ENCODE measurements at regions not wholly inside any gene's neighbourhood (a gene's known extent, or its start where the extent isn't known, plus 50 kb on each side); places are given as distances from the start of the nearest gene placed in this dataset.
"Not testable (repeated sequence)": the region's sequence is repeated elsewhere in the genome, so short reads cannot be mapped to it uniquely, and the experiment has no call there.

DNA sequence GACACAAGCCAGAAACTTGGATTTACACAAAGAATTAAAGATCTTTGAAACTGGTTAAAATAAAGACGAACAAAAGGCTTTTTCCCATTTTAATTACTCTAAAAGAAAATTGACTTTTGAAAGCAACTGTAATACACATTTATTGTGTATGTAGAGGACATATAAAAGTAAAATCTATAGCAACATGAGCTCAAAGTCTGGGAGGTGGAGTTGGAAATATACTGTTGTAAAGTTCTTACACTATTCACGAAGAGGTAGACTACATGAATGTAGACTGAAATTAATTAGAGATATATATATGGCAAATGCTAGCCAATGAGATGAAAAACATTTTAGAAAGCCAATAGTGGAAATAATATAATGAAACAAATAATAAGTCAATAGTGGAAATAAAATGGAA, 251.0 kb downstream of the AHR start:
- no peak overlapping the region for H3K27ac ChIP-seq

GRCh38 chr7:17552373-17552772, 253.9 kb downstream of the AHR start:
- H3K27ac ChIP-seq, result no peak overlapping the region
- no peak for DNase-seq (ENCODE audit: low read depth, low spot score)

More for the DNA sequence above, 251.0 kb downstream of the AHR start:
- DNase-seq (ENCODE audit: low read depth, low spot score), result no peak

DNA sequence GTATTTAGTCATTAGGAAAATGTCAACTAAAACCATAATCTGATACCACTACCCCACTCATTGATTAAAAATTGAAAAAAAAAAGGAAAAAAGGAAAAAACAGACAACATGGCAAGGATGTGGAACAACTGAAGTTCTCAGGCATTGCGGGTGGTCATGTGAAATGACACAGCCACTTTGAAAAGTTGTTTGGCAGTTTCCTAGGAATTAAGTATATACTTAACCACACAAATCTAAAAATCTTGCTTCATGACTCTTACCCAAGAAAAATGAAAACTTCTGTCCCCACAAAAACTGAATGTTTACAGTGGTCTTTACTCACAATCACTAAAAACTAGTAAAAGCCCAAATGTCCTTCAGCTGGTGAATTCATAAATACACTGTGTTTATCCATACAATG, 254.5 kb downstream of the AHR start:
- H3K27ac ChIP-seq, result no peak overlapping the region
- DNase-seq (ENCODE audit: low read depth, low spot score), result no peak

DNA sequence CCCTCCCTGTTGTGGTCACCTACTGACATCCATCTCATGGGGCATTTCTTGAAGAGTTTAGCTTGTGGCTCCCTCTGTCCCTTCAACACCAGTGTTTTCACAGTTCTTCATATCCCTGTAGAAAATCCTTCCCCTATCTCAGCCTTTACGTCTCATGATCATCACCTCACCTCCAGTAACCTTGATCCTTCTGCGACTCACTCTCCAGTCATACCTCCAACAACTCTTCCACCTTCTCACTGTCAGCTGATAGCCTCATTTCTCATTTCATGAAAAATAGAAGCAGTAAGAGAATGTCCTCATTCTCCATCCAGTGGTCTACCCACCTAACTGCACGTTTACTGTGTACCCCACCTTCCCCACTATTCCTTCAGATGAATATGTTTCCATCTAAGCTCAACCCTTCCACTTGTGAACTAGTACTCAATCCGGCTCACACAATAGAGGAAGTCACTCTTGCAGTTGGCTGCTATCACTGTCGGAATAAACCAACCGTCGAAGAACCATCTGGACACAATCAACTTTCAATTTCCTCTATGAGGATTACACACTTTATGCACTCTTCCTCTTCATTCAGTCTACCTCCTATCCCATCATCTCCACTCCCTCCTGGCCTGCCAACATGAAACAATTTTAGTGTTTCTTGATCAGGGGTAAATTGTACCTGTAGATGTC, 256.0 kb downstream of the AHR start:
- DNase-seq (ENCODE audit: low read depth, low spot score), result no peak

GRCh38 chr7:17556247-17556956, 257.9 kb downstream of the AHR start:
- peak overlapping the region; percentile 95 for H3K27ac ChIP-seq
- DNase-seq (ENCODE audit: low read depth, low spot score), result no peak

More for the DNA sequence above, 256.0 kb downstream of the AHR start:
- peak overlapping the region; percentile 21 for H3K27ac ChIP-seq

- no peak for DNase-seq (ENCODE audit: low read depth, low spot score)
- peak overlapping the region; percentile 95 for H3K27ac ChIP-seq
These were observed 258.8 kb downstream of the AHR start for GRCh38 chr7:17557251-17557671.

DNA sequence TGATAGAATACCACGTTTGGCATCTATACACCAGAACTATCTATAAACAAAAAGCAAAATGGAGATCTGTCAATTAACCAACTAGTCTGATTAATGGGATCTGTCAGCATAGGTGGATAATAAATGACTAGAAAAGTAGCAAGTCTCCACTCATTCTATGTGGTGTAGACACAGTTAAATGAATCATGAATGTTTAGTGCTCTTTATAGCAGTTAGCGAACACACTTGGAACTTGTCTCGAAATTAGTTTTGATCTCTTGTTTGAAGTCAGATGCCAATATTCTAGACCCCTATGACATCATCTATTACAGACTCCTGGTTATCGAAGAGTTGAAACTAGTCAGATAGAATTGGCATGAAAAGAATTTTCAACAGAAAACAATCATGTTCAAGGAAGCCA, 259.7 kb downstream of the AHR start:
- H3K27ac ChIP-seq, result peak overlapping the region; percentile 95
- DNase-seq (ENCODE audit: low read depth, low spot score), result no peak

GRCh38 chr7:17558558-17559332, 260.3 kb downstream of the AHR start:
- peak; percentile 73 for DNase-seq (ENCODE audit: low read depth, low spot score)
- H3K27ac ChIP-seq, result peak overlapping the region; percentile 95

DNA sequence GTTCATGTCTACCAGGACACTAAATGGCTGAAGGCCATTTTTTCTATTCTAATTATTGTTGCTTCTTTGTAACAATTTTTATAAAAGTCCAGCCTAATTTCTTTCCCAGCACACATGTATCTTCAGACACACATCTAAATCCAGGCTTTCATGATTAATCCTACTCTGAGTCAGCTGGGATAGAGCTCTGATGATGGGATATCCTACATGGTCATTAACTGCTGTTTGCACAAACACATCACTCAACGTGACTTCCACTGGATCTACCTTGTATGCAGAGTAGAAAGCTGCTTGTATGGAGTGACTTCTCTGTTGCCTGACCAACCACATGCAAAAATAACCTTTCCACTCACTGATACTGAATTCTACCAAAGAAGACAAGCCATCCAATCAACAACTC, 260.9 kb downstream of the AHR start:
- H3K27ac ChIP-seq, result peak overlapping the region; percentile 95
- peak; percentile 79 for DNase-seq (ENCODE audit: low read depth, low spot score)

- H3K27ac ChIP-seq, result peak overlapping the region; percentile 95
- DNase-seq (ENCODE audit: low read depth, low spot score), result peak; percentile 87
These were observed 262.1 kb downstream of the AHR start for GRCh38 chr7:17560516-17560915.

DNA sequence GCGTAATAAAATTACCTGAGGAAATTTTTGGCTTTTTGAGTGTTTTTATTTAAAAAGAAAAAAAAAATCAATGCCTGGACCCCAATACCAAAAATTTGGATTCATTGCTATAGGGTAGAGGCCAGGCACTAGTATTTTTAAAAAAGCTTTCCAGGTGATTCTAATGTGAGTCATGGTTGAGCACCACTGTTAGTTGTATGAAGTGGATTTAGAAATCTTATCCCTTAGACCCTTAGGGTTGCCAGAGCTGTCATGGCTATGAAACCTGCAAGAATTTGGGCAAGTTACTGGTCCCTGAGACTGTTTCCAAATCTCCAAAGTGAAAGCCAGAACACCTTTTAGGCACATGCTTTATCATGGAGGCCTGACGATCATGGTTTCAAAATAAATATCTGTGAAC, 262.5 kb downstream of the AHR start:
- DNase-seq (ENCODE audit: low read depth, low spot score), result no peak
- H3K27ac ChIP-seq, result peak overlapping the region; percentile 95

GRCh38 chr7:17564678-17565212, 266.3 kb downstream of the AHR start:
- H3K27ac ChIP-seq, result no peak overlapping the region
- DNase-seq (ENCODE audit: low read depth, low spot score), result no peak

DNA sequence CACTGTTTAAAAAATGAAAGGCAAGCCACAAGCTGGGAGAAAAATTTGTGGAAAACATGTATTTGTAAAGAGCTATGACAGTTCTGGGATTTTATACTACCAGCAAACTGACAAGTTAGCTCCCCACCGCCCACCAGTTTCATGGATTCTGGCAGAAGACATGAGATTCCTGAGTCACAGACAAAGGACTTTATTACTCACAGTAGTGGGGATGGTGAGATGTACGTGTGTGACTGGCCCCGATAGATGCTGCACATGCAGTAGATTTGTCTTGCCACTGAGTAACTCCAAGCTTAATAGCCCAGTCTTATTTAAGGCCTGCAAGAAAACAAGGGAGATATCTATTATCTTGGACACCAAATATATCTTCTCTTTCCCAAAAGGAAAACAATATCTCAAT, 281.7 kb downstream of the AHR start:
- no peak overlapping the region for H3K27ac ChIP-seq
- peak; percentile 65 for DNase-seq (ENCODE audit: low read depth, low spot score)

DNA sequence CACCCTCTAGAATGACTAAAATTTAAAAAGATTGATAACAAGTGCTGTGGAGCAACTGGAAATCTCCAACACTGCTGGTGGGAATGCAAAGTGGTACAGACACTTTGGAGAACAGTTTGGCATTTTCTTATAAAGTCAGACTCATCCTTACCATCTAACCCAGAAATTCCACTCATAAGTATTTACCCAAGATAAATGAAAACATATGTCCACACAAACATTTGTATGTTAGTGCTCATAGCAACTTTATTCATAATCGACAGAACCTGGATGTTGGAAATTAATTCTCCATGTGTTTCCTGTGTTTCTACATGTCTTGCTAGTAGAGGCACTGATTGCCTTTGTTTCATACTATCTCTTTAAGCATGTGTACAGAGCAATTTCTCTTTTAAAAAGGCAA, 282.4 kb downstream of the AHR start:
- H3K27ac ChIP-seq, result no peak overlapping the region
- no peak for DNase-seq (ENCODE audit: low read depth, low spot score)

GRCh38 chr7:17581301-17581700, 282.8 kb downstream of the AHR start:
- DNase-seq (ENCODE audit: low read depth, low spot score), result no peak
- no peak overlapping the region for H3K27ac ChIP-seq

DNA sequence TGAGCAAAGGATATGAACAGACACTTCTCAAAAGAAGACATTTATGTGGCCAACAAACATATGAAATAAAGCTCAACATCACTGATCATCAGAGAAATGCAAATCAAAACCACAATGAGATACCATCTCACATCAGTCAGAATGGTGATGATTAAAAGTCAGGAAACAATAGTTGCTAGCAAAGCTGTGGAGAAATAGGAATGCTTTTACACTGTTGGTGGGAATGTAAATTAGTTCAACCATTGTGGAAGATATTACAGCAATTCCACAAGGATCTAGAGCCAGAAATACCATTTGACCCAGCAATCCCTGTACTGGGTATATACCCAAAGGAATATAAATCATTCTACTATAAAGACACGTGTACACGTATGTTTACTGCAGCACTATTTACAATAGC, 284.2 kb downstream of the AHR start:
- not testable (repeated sequence) for DNase-seq (ENCODE audit: low read depth, low spot score)
- peak overlapping the region; percentile 48 for H3K27ac ChIP-seq

DNA sequence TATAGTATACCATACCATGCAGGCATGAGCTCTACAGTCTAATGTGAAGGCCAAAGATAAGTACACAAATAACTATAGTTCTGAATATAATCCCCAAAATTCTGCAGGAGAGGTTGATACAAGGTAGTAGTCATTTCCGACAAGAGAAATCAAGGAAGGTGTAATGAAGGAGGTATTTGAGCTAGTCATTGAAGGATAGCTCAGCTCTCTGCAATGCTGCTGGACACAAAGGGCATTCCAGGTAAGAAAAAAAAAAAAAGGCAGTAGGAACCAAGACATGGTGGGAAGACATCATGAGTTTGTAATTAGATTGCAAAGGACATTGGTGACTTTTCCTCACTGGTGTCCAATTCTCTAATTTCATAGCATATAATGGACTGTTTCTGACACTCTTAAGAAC, 285.3 kb downstream of the AHR start:
- DNase-seq (ENCODE audit: low read depth, low spot score), result no peak

GRCh38 chr7:17584822-17585221, 286.4 kb downstream of the AHR start:
- peak; percentile 54 for DNase-seq (ENCODE audit: low read depth, low spot score)
- H3K27ac ChIP-seq, result peak overlapping the region; percentile 48

More for the DNA sequence above, 285.3 kb downstream of the AHR start:
- H3K27ac ChIP-seq, result peak overlapping the region; percentile 48

DNA sequence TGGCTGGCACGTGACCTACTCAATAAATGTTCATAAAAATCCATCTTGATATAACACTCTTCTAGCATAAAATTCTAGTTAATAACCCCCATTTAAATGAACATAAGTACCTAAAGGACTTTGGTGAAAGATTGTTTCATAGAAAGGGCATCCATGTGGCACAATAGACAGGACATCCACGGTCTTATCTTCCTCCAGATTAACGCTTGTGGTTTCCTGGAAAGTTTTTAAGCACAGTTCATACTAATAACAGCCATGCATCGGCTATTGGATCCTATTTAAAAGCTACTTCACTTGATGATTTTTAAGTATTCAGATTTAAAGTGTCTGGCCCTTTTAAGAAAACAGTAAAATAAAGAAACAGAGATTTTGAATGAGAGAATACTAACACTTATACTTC, 288.3 kb downstream of the AHR start:
- H3K27ac ChIP-seq, result no peak overlapping the region
- DNase-seq (ENCODE audit: low read depth, low spot score), result no peak

DNA sequence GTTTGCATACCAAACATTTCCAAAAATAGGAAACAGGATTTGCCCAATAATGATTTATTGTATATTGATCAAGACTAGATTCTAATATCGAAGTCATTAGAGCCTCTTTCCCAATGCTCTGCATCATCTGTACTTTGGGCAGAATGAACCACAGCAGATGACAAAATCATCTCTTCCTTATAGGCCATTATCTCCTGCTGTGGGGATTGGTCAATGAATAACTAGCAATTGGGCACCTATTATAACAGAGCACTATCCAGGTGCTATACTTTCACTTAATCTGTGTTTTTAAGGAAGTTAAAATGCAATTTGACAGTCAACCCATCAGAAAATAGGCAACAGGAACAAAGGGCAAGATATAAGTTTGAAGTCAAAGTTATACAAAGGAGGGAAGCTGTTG, 290.3 kb downstream of the AHR start:
- no peak overlapping the region for H3K27ac ChIP-seq
- no peak for DNase-seq (ENCODE audit: low read depth, low spot score)

GRCh38 chr7:17589671-17590070, 291.2 kb downstream of the AHR start:
- DNase-seq (ENCODE audit: low read depth, low spot score), result no peak

More at GRCh38 chr7:17589671-17590070, 291.2 kb downstream of the AHR start:
- no peak overlapping the region for H3K27ac ChIP-seq
